ENCODE measurements at regions not wholly inside any gene's neighbourhood (a gene's known extent, or its start where the extent isn't known, plus 50 kb on each side); places are given as distances from the start of the nearest gene placed in this dataset.

GRCh38 chr3:56960234-56960917 lies 100.1 kb upstream of the SPATA12 start:
- TF ChIP-seq POLR2A (IDR thresholded peaks at IDR 0.05; ENCODE audit: low read depth, low read length): no peak
- TF ChIP-seq POLR2AphosphoS5 (IDR thresholded peaks at IDR 0.05; ENCODE audit: low read depth, low read length): no peak
